ENCODE measurements at regions not wholly inside any gene's neighbourhood (a gene's known extent, or its start where the extent isn't known, plus 50 kb on each side); places are given as distances from the start of the nearest gene placed in this dataset.

GRCh38 chr7:13352677-13353076 lies 636.8 kb downstream of the ETV1 start:
- Mint-ChIP-seq H3K9me3 (no peaks in the 10 kb centered on the region), H3K4me3 (no peak overlapping the region), H3K36me3 (ENCODE audit: low read depth) (no peaks in the 10 kb centered on the region), H3K4me1 (ENCODE audit: low read depth) (no peaks in the 10 kb centered on the region), H3K27ac (no peak overlapping the region), H3K27me3 (ENCODE audit: insufficient read depth) (peaks cover 3% of the 10 kb centered on the region)
- intact Hi-C loops (cut with micrococcal nuclease): no loop called here
- DNase-seq (ENCODE audit: low spot score): no peak

DNA sequence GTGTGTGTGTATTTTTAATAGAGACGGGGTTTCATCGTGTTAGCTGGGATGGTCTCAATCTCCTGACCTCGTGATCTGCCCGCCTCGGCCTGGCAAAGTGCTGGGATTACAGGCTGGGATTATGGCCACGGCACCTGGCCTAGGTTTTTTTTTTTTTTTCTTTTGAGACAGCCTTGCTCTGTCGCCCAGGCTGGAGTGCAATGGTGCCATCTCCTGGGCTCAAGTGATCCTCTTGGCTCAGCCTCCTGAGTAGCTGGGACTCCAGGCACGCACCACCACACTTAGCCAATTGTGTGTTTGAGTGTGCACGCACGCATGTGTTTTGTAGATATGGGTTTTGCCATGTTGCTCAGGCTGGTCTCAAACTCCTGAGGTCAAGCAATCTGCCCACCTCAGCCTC lies 629.8 kb downstream of the ETV1 start:
- no peaks in the 10 kb centered on the region for H3K9me3 Mint-ChIP-seq
- H3K4me3 Mint-ChIP-seq: no peak overlapping the region
- no peak for DNase-seq (ENCODE audit: low spot score)
- H3K27ac Mint-ChIP-seq: no peak overlapping the region
- H3K36me3 Mint-ChIP-seq (ENCODE audit: low read depth): no peaks in the 10 kb centered on the region
- no peaks in the 10 kb centered on the region for H3K4me1 Mint-ChIP-seq (ENCODE audit: low read depth)
- intact Hi-C loops (cut with micrococcal nuclease): no loop called here
- peaks cover 3% of the 10 kb centered on the region for H3K27me3 Mint-ChIP-seq (ENCODE audit: insufficient read depth)

DNA sequence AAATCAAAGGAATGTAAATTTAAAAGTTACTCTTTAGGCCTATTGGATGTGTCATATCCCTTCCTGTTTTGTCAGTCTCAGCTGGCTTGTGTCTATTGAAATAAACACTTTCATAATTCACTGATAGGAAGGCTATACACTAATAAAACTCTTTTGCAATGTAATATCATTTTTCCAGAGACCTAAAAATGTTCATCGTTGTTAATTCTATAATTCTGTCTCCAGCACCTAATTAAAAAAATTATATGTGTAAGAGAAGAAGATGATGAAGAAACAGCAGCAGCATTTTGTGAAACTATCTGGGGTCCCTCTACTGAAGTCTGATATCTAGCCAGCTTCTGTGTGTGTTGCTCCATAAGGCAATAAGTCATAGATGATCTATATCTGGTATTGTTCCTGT lies 602.7 kb downstream of the ETV1 start:
- H3K9me3 Mint-ChIP-seq: no peaks in the 10 kb centered on the region
- H3K4me1 Mint-ChIP-seq (ENCODE audit: low read depth): no peaks in the 10 kb centered on the region
- no peak overlapping the region for H3K4me3 Mint-ChIP-seq
- no peak for DNase-seq (ENCODE audit: low spot score)
- H3K27ac Mint-ChIP-seq: no peak overlapping the region
- intact Hi-C loops (cut with micrococcal nuclease): no loop called here
- no peaks in the 10 kb centered on the region for H3K27me3 Mint-ChIP-seq (ENCODE audit: insufficient read depth)
- H3K36me3 Mint-ChIP-seq (ENCODE audit: low read depth): no peaks in the 10 kb centered on the region

DNA sequence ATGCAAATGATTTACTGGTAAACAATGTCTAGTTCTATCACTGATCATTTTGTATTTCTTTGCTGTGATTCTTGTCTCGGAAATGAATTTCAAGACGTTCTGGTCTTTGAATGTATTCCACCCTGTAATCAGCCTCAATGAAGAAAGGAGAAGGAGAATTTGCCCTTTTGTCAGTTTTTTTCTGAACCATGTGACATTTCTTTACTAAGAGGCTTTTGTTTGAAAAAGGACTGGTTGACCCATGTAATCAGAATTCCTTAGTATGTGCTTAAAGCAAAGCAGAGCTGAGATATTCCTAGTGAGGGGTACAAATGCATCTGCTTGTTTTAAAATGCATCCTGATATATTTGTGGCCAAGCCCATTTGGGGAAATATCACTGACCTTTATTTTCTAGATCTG lies 581.6 kb downstream of the ETV1 start:
- no peak for DNase-seq (ENCODE audit: low spot score)
- Mint-ChIP-seq H3K4me1 (ENCODE audit: low read depth) (no peaks in the 10 kb centered on the region), H3K36me3 (ENCODE audit: low read depth) (no peaks in the 10 kb centered on the region), H3K4me3 (no peak overlapping the region), H3K9me3 (no peaks in the 10 kb centered on the region), H3K27me3 (ENCODE audit: insufficient read depth) (no peaks in the 10 kb centered on the region), H3K27ac (no peak overlapping the region)
- intact Hi-C loops (cut with micrococcal nuclease): no loop called here

GRCh38 chr7:13411151-13411550 lies 578.3 kb downstream of the ETV1 start:
- Mint-ChIP-seq H3K27ac (no peak overlapping the region), H3K9me3 (no peaks in the 10 kb centered on the region), H3K4me1 (ENCODE audit: low read depth) (no peaks in the 10 kb centered on the region), H3K4me3 (no peak overlapping the region), H3K27me3 (ENCODE audit: insufficient read depth) (no peaks in the 10 kb centered on the region), H3K36me3 (ENCODE audit: low read depth) (no peaks in the 10 kb centered on the region)
- intact Hi-C loops (cut with micrococcal nuclease): no loop called here
- DNase-seq (ENCODE audit: low spot score): no peak

DNA sequence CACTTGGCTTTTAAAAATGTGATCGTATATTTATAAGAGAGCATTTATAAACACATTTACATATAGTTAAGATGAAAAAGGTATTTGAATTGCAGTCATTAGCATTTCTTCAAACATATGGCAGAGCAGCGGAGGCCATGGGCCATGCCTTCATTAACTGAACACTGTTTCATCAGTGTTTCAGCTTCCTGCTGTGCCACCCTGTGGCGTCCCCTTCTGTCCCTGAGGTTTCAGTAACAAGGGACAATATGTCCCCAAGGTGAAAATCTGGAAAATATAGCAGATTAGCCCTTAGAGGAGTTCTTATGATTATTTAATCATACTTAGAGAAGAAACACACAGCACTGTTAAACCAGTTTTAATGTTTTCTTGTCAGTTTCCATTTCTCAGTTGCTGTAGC lies 577.8 kb downstream of the ETV1 start:
- no peaks in the 10 kb centered on the region for H3K4me1 Mint-ChIP-seq (ENCODE audit: low read depth)
- no peak overlapping the region for H3K27ac Mint-ChIP-seq
- H3K27me3 Mint-ChIP-seq (ENCODE audit: insufficient read depth): no peaks in the 10 kb centered on the region
- intact Hi-C loops (cut with micrococcal nuclease): no loop called here
- DNase-seq (ENCODE audit: low spot score): no peak
- no peaks in the 10 kb centered on the region for H3K9me3 Mint-ChIP-seq
- H3K36me3 Mint-ChIP-seq (ENCODE audit: low read depth): no peaks in the 10 kb centered on the region
- no peak overlapping the region for H3K4me3 Mint-ChIP-seq

DNA sequence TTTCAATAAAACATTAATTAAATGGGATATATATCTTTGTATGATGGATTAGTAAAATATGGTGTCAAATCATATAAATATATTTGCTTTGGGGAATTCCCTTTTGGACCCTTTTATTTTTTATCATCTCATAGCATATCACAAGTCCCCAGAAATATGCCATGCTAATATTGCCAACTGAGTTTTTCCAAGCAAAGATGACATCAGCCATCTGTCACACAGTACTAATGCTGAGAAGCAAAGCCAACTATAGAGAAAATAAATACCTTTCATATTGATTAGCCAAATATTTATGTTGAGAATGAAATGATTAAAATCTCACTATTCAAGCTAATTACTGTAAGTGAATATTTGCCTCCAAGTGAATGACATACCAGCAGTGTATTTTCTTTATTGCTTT lies 575.3 kb downstream of the ETV1 start:
- H3K36me3 Mint-ChIP-seq (ENCODE audit: low read depth): no peaks in the 10 kb centered on the region
- DNase-seq (ENCODE audit: low spot score): no peak
- no peaks in the 10 kb centered on the region for H3K4me1 Mint-ChIP-seq (ENCODE audit: low read depth)
- no peak overlapping the region for H3K4me3 Mint-ChIP-seq
- no peaks in the 10 kb centered on the region for H3K27me3 Mint-ChIP-seq (ENCODE audit: insufficient read depth)
- H3K9me3 Mint-ChIP-seq: no peaks in the 10 kb centered on the region
- H3K27ac Mint-ChIP-seq: no peak overlapping the region
- intact Hi-C loops (cut with micrococcal nuclease): no loop called here

DNA sequence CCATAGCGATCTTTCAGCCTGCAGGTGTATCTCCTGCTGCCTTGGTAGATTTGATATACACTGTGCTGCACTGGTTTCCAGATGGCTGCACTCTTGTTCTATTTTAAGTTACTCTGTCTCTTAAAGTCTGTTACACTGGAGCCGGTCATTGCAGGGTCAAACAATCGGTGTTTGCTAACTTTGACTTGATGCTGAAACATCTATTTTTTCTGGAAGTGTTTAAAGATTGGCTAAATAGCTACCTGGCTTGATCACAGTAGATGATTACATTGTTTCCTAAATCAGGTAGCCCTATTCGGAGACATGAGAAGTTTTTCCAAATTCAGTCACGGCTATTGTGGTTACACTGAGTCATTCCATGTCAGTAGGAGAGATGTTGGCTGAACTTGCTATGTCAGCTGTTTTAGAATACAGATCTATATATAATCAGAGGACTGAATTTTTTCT lies 574.8 kb downstream of the ETV1 start:
- no peak overlapping the region for H3K4me3 Mint-ChIP-seq
- H3K27ac Mint-ChIP-seq: no peak overlapping the region
- no peaks in the 10 kb centered on the region for H3K9me3 Mint-ChIP-seq
- H3K36me3 Mint-ChIP-seq (ENCODE audit: low read depth): no peaks in the 10 kb centered on the region
- H3K27me3 Mint-ChIP-seq (ENCODE audit: insufficient read depth): no peaks in the 10 kb centered on the region
- intact Hi-C loops (cut with micrococcal nuclease): no loop called here
- H3K4me1 Mint-ChIP-seq (ENCODE audit: low read depth): no peaks in the 10 kb centered on the region
- no peak for DNase-seq (ENCODE audit: low spot score)

DNA sequence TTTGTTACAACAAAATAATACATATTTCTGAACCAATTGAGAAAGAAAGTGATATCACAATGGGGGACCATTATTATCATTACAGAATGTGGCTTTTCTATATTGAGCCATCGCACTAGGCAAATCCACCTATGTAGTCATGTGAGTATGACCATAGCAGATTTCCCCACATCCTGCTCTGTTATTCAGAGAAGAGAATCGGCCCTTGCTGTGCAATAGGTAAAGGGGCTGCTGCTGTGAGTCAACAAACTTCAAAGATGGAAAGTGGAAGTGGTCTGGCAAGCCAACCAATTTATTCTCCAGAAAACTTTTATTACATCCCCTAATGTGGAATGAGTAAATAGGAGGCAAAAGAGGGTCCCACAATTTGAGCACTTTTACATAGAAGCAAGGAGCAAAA lies 573.4 kb downstream of the ETV1 start:
- intact Hi-C loops (cut with micrococcal nuclease): no loop called here
- H3K36me3 Mint-ChIP-seq (ENCODE audit: low read depth): no peaks in the 10 kb centered on the region
- H3K4me1 Mint-ChIP-seq (ENCODE audit: low read depth): no peaks in the 10 kb centered on the region
- H3K9me3 Mint-ChIP-seq: peaks cover 5% of the 10 kb centered on the region
- H3K27me3 Mint-ChIP-seq (ENCODE audit: insufficient read depth): no peaks in the 10 kb centered on the region
- no peak overlapping the region for H3K4me3 Mint-ChIP-seq
- no peak overlapping the region for H3K27ac Mint-ChIP-seq
- DNase-seq (ENCODE audit: low spot score): no peak

- no peak overlapping the region for H3K27ac Mint-ChIP-seq
- no peak overlapping the region for H3K4me3 Mint-ChIP-seq
- no peak for DNase-seq (ENCODE audit: low spot score)
- H3K36me3 Mint-ChIP-seq (ENCODE audit: low read depth): no peaks in the 10 kb centered on the region
- no peaks in the 10 kb centered on the region for H3K4me1 Mint-ChIP-seq (ENCODE audit: low read depth)
- H3K27me3 Mint-ChIP-seq (ENCODE audit: insufficient read depth): no peaks in the 10 kb centered on the region
- intact Hi-C loops (cut with micrococcal nuclease): no loop called here
- peaks cover 6% of the 10 kb centered on the region for H3K9me3 Mint-ChIP-seq
Observed at GRCh38 chr7:13416544-13416943, 572.9 kb downstream of the ETV1 start.

DNA sequence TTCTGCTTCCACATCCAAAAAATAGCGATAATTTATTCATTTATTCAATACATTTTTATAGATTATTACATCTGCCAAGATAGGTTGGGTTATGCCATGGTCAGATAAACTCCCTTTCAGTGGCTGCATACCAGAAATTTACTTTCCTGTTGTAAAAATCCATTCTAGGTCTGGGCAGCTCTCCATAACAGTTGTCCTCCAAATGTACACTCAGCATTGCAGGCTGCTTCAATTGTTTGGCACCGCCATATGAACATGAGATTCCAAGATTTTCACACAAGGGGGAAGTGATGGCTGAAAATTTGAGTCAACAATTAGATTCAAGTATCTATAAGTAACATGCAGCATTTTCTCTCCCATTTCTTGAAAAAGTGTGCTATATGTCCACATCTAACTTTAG lies 568.7 kb downstream of the ETV1 start:
- Mint-ChIP-seq H3K27ac (no peak overlapping the region), H3K27me3 (ENCODE audit: insufficient read depth) (no peaks in the 10 kb centered on the region), H3K36me3 (ENCODE audit: low read depth) (no peaks in the 10 kb centered on the region), H3K4me3 (no peak overlapping the region), H3K9me3 (peaks cover 6% of the 10 kb centered on the region), H3K4me1 (ENCODE audit: low read depth) (no peaks in the 10 kb centered on the region)
- intact Hi-C loops (cut with micrococcal nuclease): no loop called here
- no peak for DNase-seq (ENCODE audit: low spot score)

GRCh38 chr7:13421776-13422175 lies 567.7 kb downstream of the ETV1 start:
- H3K4me1 Mint-ChIP-seq (ENCODE audit: low read depth): no peaks in the 10 kb centered on the region
- no peaks in the 10 kb centered on the region for H3K27me3 Mint-ChIP-seq (ENCODE audit: insufficient read depth)
- H3K27ac Mint-ChIP-seq: no peak overlapping the region
- intact Hi-C loops (cut with micrococcal nuclease): no loop called here
- no peak overlapping the region for H3K4me3 Mint-ChIP-seq
- DNase-seq (ENCODE audit: low spot score): no peak
- H3K36me3 Mint-ChIP-seq (ENCODE audit: low read depth): no peaks in the 10 kb centered on the region
- peaks cover 6% of the 10 kb centered on the region for H3K9me3 Mint-ChIP-seq

DNA sequence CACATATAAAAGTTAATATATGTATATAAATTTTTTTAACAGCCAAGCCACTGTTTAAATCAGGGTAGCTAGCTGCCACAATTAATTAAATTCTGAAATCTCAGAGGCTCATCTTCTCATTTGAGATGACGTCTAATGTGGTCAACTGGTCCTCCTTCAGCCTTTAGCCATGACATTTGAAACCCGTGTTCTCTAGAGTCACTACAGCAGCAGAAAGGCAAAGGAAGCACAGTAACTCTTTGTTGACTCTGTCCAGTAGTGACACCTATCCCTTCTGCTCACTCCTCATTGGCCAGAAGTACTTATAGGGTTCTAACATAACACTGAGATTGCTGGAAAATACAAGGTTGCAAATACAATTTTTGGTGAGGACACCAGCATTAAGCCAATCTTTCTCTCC lies 555.5 kb downstream of the ETV1 start:
- Mint-ChIP-seq H3K27ac (no peak overlapping the region), H3K4me3 (no peak overlapping the region), H3K4me1 (ENCODE audit: low read depth) (no peaks in the 10 kb centered on the region), H3K27me3 (ENCODE audit: insufficient read depth) (no peaks in the 10 kb centered on the region), H3K9me3 (no peaks in the 10 kb centered on the region), H3K36me3 (ENCODE audit: low read depth) (no peaks in the 10 kb centered on the region)
- no peak for DNase-seq (ENCODE audit: low spot score)
- intact Hi-C loops (cut with micrococcal nuclease): no loop called here

DNA sequence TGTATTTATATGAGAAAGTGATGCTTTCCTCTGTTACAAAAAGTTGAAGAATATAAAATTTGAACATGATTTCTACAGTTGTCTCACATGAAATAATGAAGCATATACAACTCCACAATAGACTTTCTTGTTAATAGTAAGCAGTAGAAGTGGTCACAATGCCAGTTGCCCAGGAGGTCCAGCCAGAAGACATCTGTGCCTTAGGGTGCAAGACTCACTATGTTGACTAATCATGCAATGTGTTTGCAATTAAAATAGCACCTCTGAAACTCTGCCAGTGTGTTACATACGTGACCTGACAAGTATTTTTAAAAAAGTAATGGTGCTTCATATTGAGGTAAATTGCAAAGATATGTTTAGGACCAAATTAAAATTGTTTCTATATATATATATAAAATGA lies 547.2 kb downstream of the ETV1 start:
- no peak overlapping the region for H3K27ac Mint-ChIP-seq
- H3K9me3 Mint-ChIP-seq: no peaks in the 10 kb centered on the region
- no peak for DNase-seq (ENCODE audit: low spot score)
- H3K36me3 Mint-ChIP-seq (ENCODE audit: low read depth): no peaks in the 10 kb centered on the region
- intact Hi-C loops (cut with micrococcal nuclease): no loop called here
- no peaks in the 10 kb centered on the region for H3K27me3 Mint-ChIP-seq (ENCODE audit: insufficient read depth)
- H3K4me1 Mint-ChIP-seq (ENCODE audit: low read depth): no peaks in the 10 kb centered on the region
- no peak overlapping the region for H3K4me3 Mint-ChIP-seq
